ENCODE measurements at regions not wholly inside any gene's neighbourhood (a gene's known extent, or its start where the extent isn't known, plus 50 kb on each side); places are given as distances from the start of the nearest gene placed in this dataset.

DNA sequence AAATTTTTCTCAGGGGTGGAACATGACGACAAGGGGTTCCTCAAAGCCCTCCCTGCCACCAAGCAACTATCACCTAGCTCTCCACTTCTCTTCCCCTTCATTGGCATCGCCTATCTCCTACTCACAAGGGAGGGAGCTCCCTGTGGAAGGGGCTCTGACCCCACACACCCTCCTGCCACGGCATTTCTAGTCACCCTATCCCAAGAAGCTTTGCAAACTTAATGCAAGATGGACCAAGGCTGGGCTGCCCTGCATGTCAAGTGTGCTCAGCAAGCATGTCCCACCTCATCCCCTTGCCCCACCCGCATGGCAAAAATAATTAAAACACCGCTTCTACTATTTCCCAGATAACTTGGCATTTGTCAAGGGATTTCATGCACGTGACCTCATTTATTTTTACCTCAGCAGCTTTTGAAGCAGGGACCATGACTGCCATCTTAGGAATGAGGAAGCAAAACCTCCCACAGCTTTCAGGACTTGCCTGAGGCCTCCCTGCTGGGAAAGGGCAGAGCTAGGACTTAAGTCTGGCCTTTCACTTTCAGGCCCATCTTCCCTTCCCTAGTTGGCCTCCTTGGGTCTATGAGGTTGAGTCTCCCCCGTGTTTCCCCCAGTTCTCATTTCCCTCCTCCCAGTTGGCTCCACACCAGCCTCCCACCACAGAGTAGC lies 161.3 kb downstream of the TSEN15 start:
- H3K56ac ChIP-seq (ENCODE audit: extremely low read depth, insufficient read depth, low read length), result peak overlapping the region; percentile 32; the same call in 1 of the 2 replicates
- peaks cover 5% of the 10 kb centered on the region for H3K4me1 ChIP-seq (ENCODE audit: control insufficient read depth, insufficient read depth, low read length)
- peak overlapping the region; percentile 78; the same call in 1 of the 2 replicates for H2AK5ac ChIP-seq (ENCODE audit: low read depth, low read length)
- no peaks in the 10 kb centered on the region for H4K20me1 ChIP-seq (ENCODE audit: insufficient read depth, low read length)
- peak overlapping the region; percentile 87 for H2BK20ac ChIP-seq (ENCODE audit: low read depth, low read length)
- peak; percentile 88 for DNase-seq
- peak overlapping the region; percentile 97 for H4K91ac ChIP-seq (ENCODE audit: insufficient read depth, low read depth, low read length)
- TF ChIP-seq MAFK (IDR thresholded peaks at IDR 0.05; ENCODE audit: low read depth, low read length) (peak; percentile 19; the same call in 1 of the 2 replicates), CEBPB (IDR thresholded peaks at IDR 0.05; ENCODE audit: low read depth, low read length) (no peak), BHLHE40 (IDR thresholded peaks at IDR 0.05; ENCODE audit: low read depth, low read length) (peak; percentile 88)
- TF ChIP-seq, protein P1, sequence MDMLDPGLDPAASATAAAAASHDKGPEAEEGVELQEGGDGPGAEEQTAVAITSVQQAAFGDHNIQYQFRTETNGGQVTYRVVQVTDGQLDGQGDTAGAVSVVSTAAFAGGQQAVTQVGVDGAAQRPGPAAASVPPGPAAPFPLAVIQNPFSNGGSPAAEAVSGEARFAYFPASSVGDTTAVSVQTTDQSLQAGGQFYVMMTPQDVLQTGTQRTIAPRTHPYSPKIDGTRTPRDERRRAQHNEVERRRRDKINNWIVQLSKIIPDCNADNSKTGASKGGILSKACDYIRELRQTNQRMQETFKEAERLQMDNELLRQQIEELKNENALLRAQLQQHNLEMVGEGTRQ (IDR thresholded peaks at IDR 0.05; ENCODE audit: low read depth, low read length), result peak; percentile 64
- ChIA-PET POLR2A (ENCODE audit: unreplicated experiment) (no interaction called here), CTCF (interaction anchor here (0.7 to 0.8 kb wide), 2 partner anchors 478 to 479 kb away, joined by 3 read pairs; no protein-coding TSS in a partner anchor)
- peak overlapping the region; percentile 97 for H3K14ac ChIP-seq (replicated peaks; ENCODE audit: low read depth, low read length)
- peaks cover 3% of the 10 kb centered on the region; the same call in 1 of the 2 replicates for H3K9me1 ChIP-seq (ENCODE audit: insufficient read depth, low read length)
- H3K79me1 ChIP-seq (ENCODE audit: low read depth in 1 of 2, low read length in 2 of 2), result no peaks in the 10 kb centered on the region
- peak overlapping the region; percentile 71; the same call in 1 of the 3 replicates for H2BK15ac ChIP-seq (ENCODE audit: low read depth, low read length)
- no peaks in the 10 kb centered on the region for H3K36me3 ChIP-seq (ENCODE audit: control insufficient read depth, insufficient read depth, low read length)
- H2AFZ ChIP-seq (replicated peaks; ENCODE audit: low read length, poor library complexity), result peak overlapping the region; percentile 91
- 100% methylated on average over 1 of the region's 7 CpGs; no CpG with 5 or more reads in 1 of the 2 experiments for WGBS, 2 experiments (ENCODE audit: extremely low coverage in 2 of 2, insufficient read length in 1 of 2)
- H3K27me3 ChIP-seq (ENCODE audit: control insufficient read depth, insufficient read depth, low read length), result peaks cover 3% of the 10 kb centered on the region
- H4K5ac ChIP-seq (ENCODE audit: low read depth, low read length), result peak overlapping the region; percentile 99
- intact Hi-C loops (cut with micrococcal nuclease) (no loop called here), dilution Hi-C loops (cut with HindIII; ENCODE audit: low sequenced_read_pairs, unreplicated experiment) (no loop called here), in situ Hi-C loops (cut with MboI; ENCODE audit: low sequenced_read_pairs) (no loop called here)
- H2BK120ac ChIP-seq (ENCODE audit: low read depth, low read length), result peak overlapping the region; percentile 98
- no TSS peak for BruUV-seq (replicated peaks)
- peak; percentile 94 for ATAC-seq (ENCODE audit: low read depth)
- H3K9ac ChIP-seq (ENCODE audit: low read depth, low read length), result peak overlapping the region; percentile 10; the same call in 1 of the 2 replicates
- H3K4me3 ChIP-seq (ENCODE audit: insufficient read depth, low read depth, low read length), result no peak overlapping the region
- peak overlapping the region; percentile 44; the same call in 1 of the 2 replicates for H3K4me2 ChIP-seq (ENCODE audit: low read depth, low read length)
- H3K4ac ChIP-seq (ENCODE audit: low read depth, low read length), result peak overlapping the region; percentile 96
- peak overlapping the region; percentile 95 for H3K23ac ChIP-seq (ENCODE audit: low read depth, low read length)
- H2AK9ac ChIP-seq (replicated peaks; ENCODE audit: low read depth, low read length, poor library complexity), result peak overlapping the region; percentile 47
- peak overlapping the region; percentile 76 for H2BK5ac ChIP-seq (ENCODE audit: low read depth, low read length, poor library complexity, severe bottlenecking)
- H3K27ac ChIP-seq (ENCODE audit: insufficient read depth, low read length), result peak overlapping the region; percentile 53
- peak overlapping the region; percentile 95 for H3K18ac ChIP-seq (ENCODE audit: low read depth, low read length)
- peak overlapping the region; percentile 94 to 95 for H4K8ac ChIP-seq (ENCODE audit: low read depth in 2 of 2, low read length in 2 of 2)
- no peaks in the 10 kb centered on the region for H3K9me3 ChIP-seq (ENCODE audit: control insufficient read depth, insufficient read depth, low read length)
